ENCODE measurements at regions not wholly inside any gene's neighbourhood (a gene's known extent, or its start where the extent isn't known, plus 50 kb on each side); places are given as distances from the start of the nearest gene placed in this dataset.
"Not testable (repeated sequence)": the region's sequence is repeated elsewhere in the genome, so short reads cannot be mapped to it uniquely, and the experiment has no call there.

DNA sequence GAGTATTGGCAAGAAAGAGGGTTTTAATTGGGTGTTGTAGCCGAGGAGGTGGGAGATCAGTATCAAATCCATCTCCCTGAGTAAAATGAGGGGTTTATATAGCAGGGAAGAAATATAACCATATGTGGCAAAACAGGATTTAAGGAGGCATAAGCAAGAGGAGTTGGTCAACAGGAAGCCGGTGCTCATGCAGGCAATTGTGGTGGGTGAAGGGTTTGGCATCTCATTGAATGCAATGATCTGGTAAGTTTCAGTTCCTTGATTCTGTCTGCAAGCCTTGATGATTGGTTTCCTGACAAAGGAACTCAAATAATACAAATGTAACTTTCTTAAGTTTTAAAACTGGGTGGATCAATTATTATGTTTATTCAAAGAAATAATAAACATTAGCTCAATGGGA, 564.4 kb upstream of the LINC00305 start:
- Histone ChIP-seq H3K4me1 (ENCODE audit: insufficient read depth, low read length) (peaks cover 12% of the 10 kb centered on the region), H3K36me3 (ENCODE audit: insufficient read depth, low read length) (no peaks in the 10 kb centered on the region), H3K9ac (ENCODE audit: low read depth, low read length) (no peak overlapping the region; the same call in 1 of the 2 replicates), H3K9me3 (ENCODE audit: control insufficient read depth, insufficient read depth, low read length) (no peaks in the 10 kb centered on the region)

- peaks cover 12% of the 10 kb centered on the region for H3K4me1 ChIP-seq (ENCODE audit: insufficient read depth, low read length)
- H3K9ac ChIP-seq (ENCODE audit: low read depth, low read length): no peak overlapping the region
- H3K36me3 ChIP-seq (ENCODE audit: insufficient read depth, low read length): no peaks in the 10 kb centered on the region
Measured at GRCh38 chr18:64712035-64712434, 563.1 kb upstream of the LINC00305 start.

GRCh38 chr18:64710105-64710861, 561.4 kb upstream of the LINC00305 start:
- no peaks in the 10 kb centered on the region for H3K36me3 ChIP-seq (ENCODE audit: insufficient read depth, low read length)
- H3K4me1 ChIP-seq (ENCODE audit: insufficient read depth, low read length): peaks cover 12% of the 10 kb centered on the region; the same call in 1 of the 2 replicates
- no peak overlapping the region for H3K9ac ChIP-seq (ENCODE audit: low read depth, low read length)
- no peaks in the 10 kb centered on the region for H3K9me3 ChIP-seq (ENCODE audit: control insufficient read depth, insufficient read depth, low read length)

More at GRCh38 chr18:64712035-64712434, 563.1 kb upstream of the LINC00305 start:
- no peaks in the 10 kb centered on the region for H3K9me3 ChIP-seq (ENCODE audit: control insufficient read depth, insufficient read depth, low read length)

GRCh38 chr18:64707052-64707451, 558.2 kb upstream of the LINC00305 start:
- no peaks in the 10 kb centered on the region for H3K36me3 ChIP-seq (ENCODE audit: insufficient read depth, low read length)
- no peaks in the 10 kb centered on the region for H3K4me1 ChIP-seq (ENCODE audit: insufficient read depth, low read length)
- H3K9ac ChIP-seq (ENCODE audit: low read depth, low read length): no peak overlapping the region
- no peaks in the 10 kb centered on the region for H3K9me3 ChIP-seq (ENCODE audit: control insufficient read depth, insufficient read depth, low read length)

- H3K36me3 ChIP-seq (ENCODE audit: insufficient read depth, low read length): no peaks in the 10 kb centered on the region
- no peaks in the 10 kb centered on the region for H3K4me1 ChIP-seq (ENCODE audit: insufficient read depth, low read length)
- no peaks in the 10 kb centered on the region for H3K9me3 ChIP-seq (ENCODE audit: control insufficient read depth, insufficient read depth, low read length)
- no peak overlapping the region for H3K9ac ChIP-seq (ENCODE audit: low read depth, low read length)
Measured at GRCh38 chr18:64699081-64699480, 550.2 kb upstream of the LINC00305 start.

GRCh38 chr18:64695851-64696553, 547.1 kb upstream of the LINC00305 start:
- Histone ChIP-seq H3K9me3 (ENCODE audit: control insufficient read depth, insufficient read depth, low read length) (no peaks in the 10 kb centered on the region), H3K36me3 (ENCODE audit: insufficient read depth, low read length) (no peaks in the 10 kb centered on the region), H3K4me1 (ENCODE audit: insufficient read depth, low read length) (no peaks in the 10 kb centered on the region), H3K9ac (ENCODE audit: low read depth, low read length) (no peak overlapping the region)

DNA sequence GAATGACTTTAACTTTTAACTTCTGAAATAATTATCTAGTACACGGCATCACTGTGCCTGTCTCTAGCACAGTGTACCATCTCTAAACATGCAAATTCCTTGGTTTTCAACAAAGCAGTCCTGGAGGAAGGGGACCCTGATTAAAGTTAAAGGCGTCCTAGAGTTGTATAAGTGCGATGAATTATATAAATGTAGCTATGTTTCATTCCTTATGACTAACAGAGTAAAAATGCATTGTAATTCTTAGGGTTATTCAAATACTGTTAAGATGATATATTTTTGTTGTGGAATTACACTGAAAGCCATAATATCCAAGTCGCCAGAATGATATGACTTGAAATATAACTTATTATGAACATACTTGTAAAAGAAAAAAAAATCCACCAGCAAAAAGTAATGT, 544.9 kb upstream of the LINC00305 start:
- H3K36me3 ChIP-seq (ENCODE audit: insufficient read depth, low read length): no peaks in the 10 kb centered on the region
- H3K9me3 ChIP-seq (ENCODE audit: control insufficient read depth, insufficient read depth, low read length): no peaks in the 10 kb centered on the region
- no peaks in the 10 kb centered on the region for H3K4me1 ChIP-seq (ENCODE audit: insufficient read depth, low read length)
- no peak overlapping the region for H3K9ac ChIP-seq (ENCODE audit: low read depth, low read length)

DNA sequence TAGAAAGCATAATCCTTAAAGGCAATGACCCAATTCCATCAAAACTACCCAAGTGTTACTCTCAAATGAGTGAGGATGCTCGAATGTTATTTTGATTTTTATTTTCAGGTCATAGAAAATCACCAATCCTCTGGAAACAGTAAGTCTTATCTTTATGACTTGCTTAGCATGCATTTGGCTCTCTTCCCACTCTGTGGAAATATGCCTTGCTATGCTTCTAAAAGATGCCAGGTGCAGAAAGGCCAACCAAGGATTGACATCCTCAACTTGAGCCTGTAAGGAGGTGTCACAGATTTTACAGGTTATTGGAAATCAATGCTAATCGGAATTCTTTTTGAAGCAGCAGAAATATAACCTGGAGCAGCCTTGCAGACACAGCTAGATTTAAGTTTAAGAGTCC, 543.9 kb upstream of the LINC00305 start:
- no peaks in the 10 kb centered on the region for H3K9me3 ChIP-seq (ENCODE audit: control insufficient read depth, insufficient read depth, low read length)

GRCh38 chr18:64679121-64679520, 530.2 kb upstream of the LINC00305 start:
- no peak overlapping the region for H3K9ac ChIP-seq (ENCODE audit: low read depth, low read length)
- H3K9me3 ChIP-seq (ENCODE audit: control insufficient read depth, insufficient read depth, low read length): no peaks in the 10 kb centered on the region
- no peaks in the 10 kb centered on the region for H3K36me3 ChIP-seq (ENCODE audit: insufficient read depth, low read length)
- peaks cover 7% of the 10 kb centered on the region for H3K4me1 ChIP-seq (ENCODE audit: insufficient read depth, low read length)

More for the DNA sequence above, 543.9 kb upstream of the LINC00305 start:
- Histone ChIP-seq H3K36me3 (ENCODE audit: insufficient read depth, low read length) (no peaks in the 10 kb centered on the region), H3K4me1 (ENCODE audit: insufficient read depth, low read length) (no peaks in the 10 kb centered on the region), H3K9ac (ENCODE audit: low read depth, low read length) (no peak overlapping the region)

GRCh38 chr18:64678048-64678447, 529.2 kb upstream of the LINC00305 start:
- Histone ChIP-seq H3K9me3 (ENCODE audit: control insufficient read depth, insufficient read depth, low read length) (no peaks in the 10 kb centered on the region), H3K36me3 (ENCODE audit: insufficient read depth, low read length) (no peaks in the 10 kb centered on the region), H3K9ac (ENCODE audit: low read depth, low read length) (no peak overlapping the region), H3K4me1 (ENCODE audit: insufficient read depth, low read length) (peaks cover 7% of the 10 kb centered on the region)

- Histone ChIP-seq H3K4me1 (ENCODE audit: insufficient read depth, low read length) (peaks cover 7% of the 10 kb centered on the region), H3K36me3 (ENCODE audit: insufficient read depth, low read length) (no peaks in the 10 kb centered on the region), H3K9ac (ENCODE audit: low read depth, low read length) (no peak overlapping the region), H3K9me3 (ENCODE audit: control insufficient read depth, insufficient read depth, low read length) (no peaks in the 10 kb centered on the region)
Measured at GRCh38 chr18:64674694-64675093, 525.8 kb upstream of the LINC00305 start.

- peaks cover 11% of the 10 kb centered on the region; the same call in 1 of the 2 replicates for H3K4me1 ChIP-seq (ENCODE audit: insufficient read depth, low read length)
- H3K36me3 ChIP-seq (ENCODE audit: insufficient read depth, low read length): not testable (repeated sequence)
Measured at GRCh38 chr18:64671293-64671692, 522.4 kb upstream of the LINC00305 start.

GRCh38 chr18:64668461-64668962, 519.6 kb upstream of the LINC00305 start:
- H3K9me3 ChIP-seq (ENCODE audit: control insufficient read depth, insufficient read depth, low read length): no peaks in the 10 kb centered on the region
- H3K4me1 ChIP-seq (ENCODE audit: insufficient read depth, low read length): peaks cover 11% of the 10 kb centered on the region; the same call in 1 of the 2 replicates
- H3K36me3 ChIP-seq (ENCODE audit: insufficient read depth, low read length): no peaks in the 10 kb centered on the region; the same call in 1 of the 2 replicates
- H3K9ac ChIP-seq (ENCODE audit: low read depth, low read length): no peak overlapping the region

More at GRCh38 chr18:64671293-64671692, 522.4 kb upstream of the LINC00305 start:
- H3K9me3 ChIP-seq (ENCODE audit: control insufficient read depth, insufficient read depth, low read length); H3K9ac ChIP-seq (ENCODE audit: low read depth, low read length): not testable (repeated sequence)

GRCh38 chr18:64663086-64663485, 514.2 kb upstream of the LINC00305 start:
- Histone ChIP-seq H3K36me3 (ENCODE audit: insufficient read depth, low read length) (no peaks in the 10 kb centered on the region; the same call in 1 of the 2 replicates), H3K9me3 (ENCODE audit: control insufficient read depth, insufficient read depth, low read length) (no peaks in the 10 kb centered on the region), H3K4me1 (ENCODE audit: insufficient read depth, low read length) (peaks cover 6% of the 10 kb centered on the region; the same call in 1 of the 2 replicates), H3K9ac (ENCODE audit: low read depth, low read length) (no peak overlapping the region)

- no peaks in the 10 kb centered on the region for H3K9me3 ChIP-seq (ENCODE audit: control insufficient read depth, insufficient read depth, low read length)
- no peaks in the 10 kb centered on the region for H3K36me3 ChIP-seq (ENCODE audit: insufficient read depth, low read length)
- H3K9ac ChIP-seq (ENCODE audit: low read depth, low read length): no peak overlapping the region
- H3K4me1 ChIP-seq (ENCODE audit: insufficient read depth, low read length): no peaks in the 10 kb centered on the region
Measured at GRCh38 chr18:64659196-64659595, 510.3 kb upstream of the LINC00305 start.
